GM12878 (cell line): ENCODE measurements at regions not wholly inside any gene's neighbourhood (a gene's known extent, or its start where the extent isn't known, plus 50 kb on each side); places are given as distances from the start of the nearest gene placed in this dataset.

Experiments used
- ATAC-seq: fragments of 200-7000 bp; cut with Tn5 transposase; 3 replicates; pipeline ENCODE4 v1.9.1; 2020; ENCODE audit warnings: mild to moderate bottlenecking, moderate library complexity
- BruUV-seq: library from RNA; stranded (reverse); fragments of 400-500 nt; replicated peaks from 2 replicates; lab custom pipeline; 2021; lab: Mats Ljungman, UMichigan
- CTCF ChIA-PET: fragments of 300-600 bp; sonication (Branson Sonifier 250); formaldehyde crosslinking; extraction: SDS; loops from one replicate; lab custom pipeline; 2021; ENCODE audit warnings: inconsistent platforms; lab: Yijun Ruan, JAX
- POLR2A ChIA-PET: fragments of 350-600 bp; formaldehyde crosslinking; extraction: SDS; loops from one replicate; lab custom pipeline; 2021; ENCODE audit warnings: inconsistent platforms; lab: Charles Lee
- RAD21 ChIA-PET: fragments of 300-600 bp; sonication (Branson Sonifier 250); formaldehyde crosslinking; loops from one replicate; lab custom pipeline; 2023; ENCODE audit warnings: antibody characterized with exemption; ENCODE audit not compliant: unreplicated experiment; lab: Charles Lee
- SMC1A ChIA-PET: fragments of 300-600 bp; sonication (Branson Sonifier 250); formaldehyde crosslinking; loops from one replicate; lab custom pipeline; 2023; ENCODE audit not compliant: unreplicated experiment, uncharacterized antibody; lab: Charles Lee
- DNase-seq: peaks from one replicate; pipeline ENCODE4 v3.0.0-alpha.2; 2011; ENCODE audit warnings: low read depth, low spot score
- FAIRE-seq: peaks from 3 replicates; lab custom pipeline; 2011; peaks lifted over from hg19 to GRCh38; lab: Jason Lieb, UNC
- H2AFZ ChIP-seq: 2 replicates; pipeline ENCODE4 v1.6.0; 2011; ENCODE audit warnings: low read depth, low read length, control low read depth; ENCODE audit not compliant: control insufficient read depth
- H3K27ac ChIP-seq: 2 replicates; pipeline ENCODE4 v1.5.1; 2011; ENCODE audit warnings: control low read depth; ENCODE audit not compliant: control insufficient read depth, insufficient read depth
- H3K27me3 ChIP-seq, 2 experiments: replicated peaks in 1 of 2; 2 replicates each; pipeline versions ENCODE4 v1.6.0 to v1.6.1; 2011; ENCODE audit warnings: low read length in 1 of 2; ENCODE audit not compliant: control insufficient read depth in 2 of 2, insufficient read depth in 2 of 2
- H3K36me3 ChIP-seq, 2 experiments: 2 replicates each; pipeline ENCODE4 v1.5.1; 2011; ENCODE audit warnings: low read length in 1 of 2; ENCODE audit not compliant: control insufficient read depth in 2 of 2, insufficient read depth in 2 of 2
- H3K4me1 ChIP-seq: 2 replicates; pipeline ENCODE4 v1.6.1; 2011; ENCODE audit warnings: mild to moderate bottlenecking, low read length, moderate library complexity, mixed read lengths; ENCODE audit not compliant: control insufficient read depth, insufficient read depth
- H3K4me2 ChIP-seq: 2 replicates; pipeline ENCODE4 v1.6.0; 2011; ENCODE audit warnings: control low read depth; ENCODE audit not compliant: control insufficient read depth, insufficient read depth
- H3K4me3 ChIP-seq: fragments of 200-600 bp; sonication (generic); 2 replicates; pipeline ENCODE4 v1.5.1; 2016
- H3K79me2 ChIP-seq: 2 replicates; pipeline ENCODE4 v1.6.0; 2011; ENCODE audit warnings: low read length; ENCODE audit not compliant: control insufficient read depth, insufficient read depth
- H3K9ac ChIP-seq: 2 replicates; pipeline ENCODE4 v1.8.0; 2011; ENCODE audit warnings: low read length, control low read depth, mixed read lengths; ENCODE audit not compliant: control insufficient read depth, insufficient read depth
- H3K9me3 ChIP-seq: replicated peaks from 3 replicates; pipeline ENCODE4 v1.5.1; 2011; ENCODE audit warnings: mild to moderate bottlenecking, low read length; ENCODE audit not compliant: control insufficient read depth, insufficient read depth
- H4K20me1 ChIP-seq: 2 replicates; pipeline ENCODE4 v1.6.0; 2011; ENCODE audit not compliant: control insufficient read depth, insufficient read depth
- CBX5 ChIP-seq: sonication (generic); IDR thresholded peaks from 2 replicates; pipeline ENCODE4 v1.6.1; 2016; ENCODE audit warnings: low read depth, moderate library complexity, mild to moderate bottlenecking, inconsistent platforms
- CHD2 ChIP-seq: IDR thresholded peaks from 2 replicates; pipeline ENCODE4 v1.6.1; 2011; ENCODE audit warnings: low read depth, low read length, improper control_type of control experiment, borderline replicate concordance
- CHD4 ChIP-seq: fragments of 200-600 bp; sonication (generic); IDR thresholded peaks from 2 replicates; pipeline ENCODE4 v1.6.1; 2016; ENCODE audit warnings: mild to moderate bottlenecking
- EED ChIP-seq: sonication (generic); IDR thresholded peaks from 2 replicates; pipeline ENCODE4 v1.6.1; 2016; ENCODE audit warnings: antibody characterized with exemption, low read depth
- ETV6 ChIP-seq, 2 experiments: fragments of 450-650 bp in 1 of 2; IDR thresholded peaks in 1 of 2; conservative IDR thresholded peaks in 1 of 2; 2 replicates each; pipeline ENCODE4 v1.6.1; 2014; ENCODE audit warnings: antibody characterized with exemption in 1 of 2, borderline replicate concordance in 1 of 2, low read depth in 1 of 2, mild to moderate bottlenecking in 1 of 2, moderate library complexity in 1 of 2
- GABPA ChIP-seq: IDR thresholded peaks from 2 replicates; pipeline ENCODE4 v1.6.1; 2014; ENCODE audit warnings: antibody characterized with exemption, low read depth, mild to moderate bottlenecking, inconsistent platforms
- JUND ChIP-seq: IDR thresholded peaks from 2 replicates; pipeline ENCODE4 v1.6.1; 2012; ENCODE audit warnings: low read depth, mild to moderate bottlenecking, low read length, improper control_type of control experiment, moderate library complexity
- MEF2B ChIP-seq: fragments of 450-650 bp; IDR thresholded peaks from 2 replicates; pipeline ENCODE4 v1.6.1; 2018; ENCODE audit warnings: mild to moderate bottlenecking, moderate library complexity; ENCODE audit not compliant: partially characterized antibody, poor library complexity, severe bottlenecking
- MTA2 ChIP-seq: fragments of 450-650 bp; IDR thresholded peaks from 2 replicates; pipeline ENCODE4 v1.6.1; 2016; ENCODE audit warnings: low read depth, mild to moderate bottlenecking, moderate library complexity
- MYC ChIP-seq: IDR thresholded peaks from 2 replicates; pipeline ENCODE4 v1.6.1; 2011; ENCODE audit warnings: mild to moderate bottlenecking, low read length, moderate library complexity, inconsistent platforms; ENCODE audit not compliant: insufficient read depth, insufficient replicate concordance, insufficient read length, severe bottlenecking
- RCOR1 ChIP-seq: conservative IDR thresholded peaks from 2 replicates; pipeline ENCODE4 v1.6.1; 2012; ENCODE audit warnings: low read depth, low read length, improper control_type of control experiment
- RELA ChIP-seq: fragments of 450-650 bp; IDR thresholded peaks from 2 replicates; pipeline ENCODE4 v1.8.0; 2014; ENCODE audit warnings: borderline replicate concordance; ENCODE audit not compliant: partially characterized antibody
- SREBF2 ChIP-seq: IDR thresholded peaks from 2 replicates; pipeline ENCODE4 v1.6.1; 2012; ENCODE audit warnings: mild to moderate bottlenecking, low read length
- TBL1XR1 ChIP-seq: IDR thresholded peaks from 2 replicates; pipeline ENCODE4 v1.6.1; 2012; ENCODE audit warnings: low read depth, low read length, improper control_type of control experiment
- TCF7 ChIP-seq: IDR thresholded peaks from 2 replicates; pipeline ENCODE4 v1.6.1; 2014; ENCODE audit warnings: antibody characterized with exemption, borderline replicate concordance
- WRNIP1 ChIP-seq: IDR thresholded peaks from 2 replicates; pipeline ENCODE4 v1.6.1; 2011; ENCODE audit warnings: low read depth, low read length, improper control_type of control experiment, borderline replicate concordance
- WGBS: methylation state at CpG from one replicate; pipeline ENCODE4 v1.1.6; 2016; ENCODE audit warnings: low lambda C conversion rate; ENCODE audit not compliant: insufficient replicate concordance, insufficient coverage; ENCODE audit errors: missing lambda C conversion rate; 5-methylcytosine and 5-hydroxymethylcytosine counted together
- in situ Hi-C: fragments of 300-500 bp; cut with MboI; formaldehyde crosslinking; loops from 9 replicates; pipeline ENCODE4 v1.14.3; 2018; ENCODE audit warnings: mixed read lengths
- intact Hi-C: fragments of 100-400 bp; cut with micrococcal nuclease; formaldehyde crosslinking; loops from one replicate; pipeline ENCODE4 v1.14.2; 2022; ENCODE audit not compliant: unreplicated experiment
- TF ChIP-seq, protein P1 (sequence below): fragments of 450-650 bp; IDR thresholded peaks from 2 replicates; pipeline ENCODE4 v1.6.1; 2016; ENCODE audit warnings: mild to moderate bottlenecking
- TF ChIP-seq, protein P2 (sequence below): IDR thresholded peaks from 2 replicates; pipeline ENCODE4 v1.6.1; 2011; ENCODE audit warnings: low read depth, mild to moderate bottlenecking, low read length, moderate library complexity, borderline replicate concordance; ENCODE audit errors: extremely low read depth
- TF ChIP-seq, protein P3 (sequence below): IDR thresholded peaks from 2 replicates; pipeline ENCODE4 v1.6.1; 2012; ENCODE audit warnings: mild to moderate bottlenecking, low read depth, low read length

- TF ChIP-seq MEF2B (no peak), ETV6 (conservative IDR thresholded peaks at IDR 0.05 in 1 of 2, IDR thresholded peaks at IDR 0.05 in 1 of 2; ENCODE audit: borderline replicate concordance in 1 of 2, low read depth in 1 of 2) (no peak)
Observed at GRCh38 chr2:155714983-155715382, 617.5 kb downstream of the NR4A2 start (continued).

DNA sequence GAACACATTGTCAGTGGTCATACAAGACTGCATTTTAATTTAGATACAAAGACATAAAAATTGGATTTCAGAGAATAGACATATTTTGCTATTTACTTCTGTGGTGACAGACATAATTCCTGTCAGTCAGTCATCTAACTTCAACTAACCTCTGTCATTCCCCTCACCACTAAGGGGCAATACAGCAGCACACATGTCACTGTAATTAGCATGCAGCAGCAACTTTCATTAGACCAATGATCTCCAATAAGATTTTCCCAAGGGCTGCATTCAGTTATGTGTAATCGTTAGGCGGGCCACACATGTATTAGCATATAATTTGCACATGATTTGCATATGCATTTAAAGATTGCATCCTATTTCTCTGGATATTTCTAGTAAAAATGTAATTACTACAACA is 624.5 kb downstream of the NR4A2 start:
- no peak overlapping the region for H3K27ac ChIP-seq
- BruUV-seq = no TSS peak
- WGBS = 31% methylated on average over 2 of the region's 2 CpGs
- TF ChIP-seq WRNIP1 (no peak), TBL1XR1 (no peak), MYC (no peak), CHD4 (no peak), JUND (no peak), SREBF2 (no peak), CHD2 (no peak), MTA2 (no peak), RCOR1 (no peak), RELA (no peak), EED (no peak), CBX5 (no peak), GABPA (no peak), TCF7 (no peak)
- TF ChIP-seq, protein P1, sequence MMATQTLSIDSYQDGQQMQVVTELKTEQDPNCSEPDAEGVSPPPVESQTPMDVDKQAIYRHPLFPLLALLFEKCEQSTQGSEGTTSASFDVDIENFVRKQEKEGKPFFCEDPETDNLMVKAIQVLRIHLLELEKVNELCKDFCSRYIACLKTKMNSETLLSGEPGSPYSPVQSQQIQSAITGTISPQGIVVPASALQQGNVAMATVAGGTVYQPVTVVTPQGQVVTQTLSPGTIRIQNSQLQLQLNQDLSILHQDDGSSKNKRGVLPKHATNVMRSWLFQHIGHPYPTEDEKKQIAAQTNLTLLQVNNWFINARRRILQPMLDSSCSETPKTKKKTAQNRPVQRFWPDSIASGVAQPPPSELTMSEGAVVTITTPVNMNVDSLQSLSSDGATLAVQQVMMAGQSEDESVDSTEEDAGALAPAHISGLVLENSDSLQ = no peak
- TF ChIP-seq, protein P2, sequence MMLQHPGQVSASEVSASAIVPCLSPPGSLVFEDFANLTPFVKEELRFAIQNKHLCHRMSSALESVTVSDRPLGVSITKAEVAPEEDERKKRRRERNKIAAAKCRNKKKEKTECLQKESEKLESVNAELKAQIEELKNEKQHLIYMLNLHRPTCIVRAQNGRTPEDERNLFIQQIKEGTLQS = no peak
- TF ChIP-seq, protein P3, sequence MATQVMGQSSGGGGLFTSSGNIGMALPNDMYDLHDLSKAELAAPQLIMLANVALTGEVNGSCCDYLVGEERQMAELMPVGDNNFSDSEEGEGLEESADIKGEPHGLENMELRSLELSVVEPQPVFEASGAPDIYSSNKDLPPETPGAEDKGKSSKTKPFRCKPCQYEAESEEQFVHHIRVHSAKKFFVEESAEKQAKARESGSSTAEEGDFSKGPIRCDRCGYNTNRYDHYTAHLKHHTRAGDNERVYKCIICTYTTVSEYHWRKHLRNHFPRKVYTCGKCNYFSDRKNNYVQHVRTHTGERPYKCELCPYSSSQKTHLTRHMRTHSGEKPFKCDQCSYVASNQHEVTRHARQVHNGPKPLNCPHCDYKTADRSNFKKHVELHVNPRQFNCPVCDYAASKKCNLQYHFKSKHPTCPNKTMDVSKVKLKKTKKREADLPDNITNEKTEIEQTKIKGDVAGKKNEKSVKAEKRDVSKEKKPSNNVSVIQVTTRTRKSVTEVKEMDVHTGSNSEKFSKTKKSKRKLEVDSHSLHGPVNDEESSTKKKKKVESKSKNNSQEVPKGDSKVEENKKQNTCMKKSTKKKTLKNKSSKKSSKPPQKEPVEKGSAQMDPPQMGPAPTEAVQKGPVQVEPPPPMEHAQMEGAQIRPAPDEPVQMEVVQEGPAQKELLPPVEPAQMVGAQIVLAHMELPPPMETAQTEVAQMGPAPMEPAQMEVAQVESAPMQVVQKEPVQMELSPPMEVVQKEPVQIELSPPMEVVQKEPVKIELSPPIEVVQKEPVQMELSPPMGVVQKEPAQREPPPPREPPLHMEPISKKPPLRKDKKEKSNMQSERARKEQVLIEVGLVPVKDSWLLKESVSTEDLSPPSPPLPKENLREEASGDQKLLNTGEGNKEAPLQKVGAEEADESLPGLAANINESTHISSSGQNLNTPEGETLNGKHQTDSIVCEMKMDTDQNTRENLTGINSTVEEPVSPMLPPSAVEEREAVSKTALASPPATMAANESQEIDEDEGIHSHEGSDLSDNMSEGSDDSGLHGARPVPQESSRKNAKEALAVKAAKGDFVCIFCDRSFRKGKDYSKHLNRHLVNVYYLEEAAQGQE = no peak
- ChIA-PET CTCF (no interaction called here), POLR2A (no interaction called here), RAD21 (no interaction called here), SMC1A (no interaction called here)
- no peak overlapping the region for H3K4me3 ChIP-seq
- ATAC-seq = no peak
- in situ Hi-C loops (no loop called here), intact Hi-C loops (no loop called here)
- H3K4me1 ChIP-seq = no peaks in the 10 kb centered on the region
- no peaks in the 10 kb centered on the region for H3K27me3 ChIP-seq
- H3K36me3 ChIP-seq = no peaks in the 10 kb centered on the region
- no peak for FAIRE-seq
- H2AFZ ChIP-seq = no peak overlapping the region
- no peak overlapping the region for H3K9ac ChIP-seq
- no peaks in the 10 kb centered on the region for H3K79me2 ChIP-seq
- H3K9me3 ChIP-seq = no peaks in the 10 kb centered on the region
- no peak for DNase-seq
- H3K4me2 ChIP-seq = no peak overlapping the region
- no peaks in the 10 kb centered on the region for H4K20me1 ChIP-seq
